Effector CD4-positive, alpha-beta T cell (primary cell): ENCODE measurements at regions not wholly inside any gene's neighbourhood (a gene's known extent, or its start where the extent isn't known, plus 50 kb on each side); places are given as distances from the start of the nearest gene placed in this dataset.

Source experiments
- DNase-seq: peaks from one replicate; pipeline ENCODE4 v3.0.0-alpha.2; 2020

GRCh38 chr2:126774761-126775160 is 118.8 kb downstream of the GYPC start:
- DNase-seq = no peak

GRCh38 chr2:126775300-126775985 is 119.5 kb downstream of the GYPC start:
- DNase-seq = no peak

GRCh38 chr2:126776255-126776654 is 120.3 kb downstream of the GYPC start:
- no peak for DNase-seq

GRCh38 chr2:126776692-126777619 is 121.0 kb downstream of the GYPC start:
- DNase-seq = peak; percentile 69

- no peak for DNase-seq
Measured at GRCh38 chr2:126777620-126777978, 121.1 kb upstream of the TEX51 start.

GRCh38 chr2:126778561-126779501 is 119.9 kb upstream of the TEX51 start:
- DNase-seq = no peak

GRCh38 chr2:126781206-126781605 is 117.5 kb upstream of the TEX51 start:
- no peak for DNase-seq

GRCh38 chr2:126781806-126782205 is 116.9 kb upstream of the TEX51 start:
- no peak for DNase-seq

- DNase-seq = no peak
Measured at GRCh38 chr2:126782648-126783047, 116.0 kb upstream of the TEX51 start.

- DNase-seq = no peak
Measured at GRCh38 chr2:126783341-126783740, 115.3 kb upstream of the TEX51 start.

- DNase-seq = no peak
Measured at GRCh38 chr2:126784045-126784444, 114.6 kb upstream of the TEX51 start.

GRCh38 chr2:126784621-126785020 is 114.1 kb upstream of the TEX51 start:
- no peak for DNase-seq

- no peak for DNase-seq
Measured at GRCh38 chr2:126785236-126785635, 113.5 kb upstream of the TEX51 start.

- no peak for DNase-seq
Measured at GRCh38 chr2:126785862-126786261, 112.8 kb upstream of the TEX51 start.

- no peak for DNase-seq
Measured at GRCh38 chr2:126786765-126787164, 111.9 kb upstream of the TEX51 start.

GRCh38 chr2:126787289-126787688 is 111.4 kb upstream of the TEX51 start:
- no peak for DNase-seq

GRCh38 chr2:126788113-126788512 is 110.6 kb upstream of the TEX51 start:
- no peak for DNase-seq

GRCh38 chr2:126788652-126789051 is 110.0 kb upstream of the TEX51 start:
- DNase-seq = no peak

GRCh38 chr2:126790987-126791780 is 107.5 kb upstream of the TEX51 start:
- DNase-seq = no peak

- DNase-seq = no peak
Measured at GRCh38 chr2:126792186-126792585, 106.5 kb upstream of the TEX51 start.

GRCh38 chr2:126792993-126793392 is 105.7 kb upstream of the TEX51 start:
- DNase-seq = no peak
